DOHH2 (cell line): ENCODE measurements at regions not wholly inside any gene's neighbourhood (a gene's known extent, or its start where the extent isn't known, plus 50 kb on each side); places are given as distances from the start of the nearest gene placed in this dataset.

Experiments
- H3F3A ChIP-seq: fragments of 200-600 bp; sonication (generic), shearing (Covaris generic); 2 replicates; pipeline ENCODE4 v1.6.0; 2016; ENCODE audit warnings: antibody characterized with exemption, mild to moderate bottlenecking; ENCODE audit not compliant: control insufficient read depth, insufficient read depth
- H3K27ac ChIP-seq: fragments of 200-600 bp; sonication (generic); 2 replicates; pipeline ENCODE4 v1.5.1; 2014; ENCODE audit warnings: low read depth, mild to moderate bottlenecking, low read length, moderate library complexity
- H3K27me3 ChIP-seq: fragments of 200-600 bp; sonication (generic); 2 replicates; pipeline ENCODE4 v1.6.1; 2014; ENCODE audit warnings: mild to moderate bottlenecking, low read length, mixed read lengths; ENCODE audit not compliant: control insufficient read depth
- H3K36me3 ChIP-seq: fragments of 200-600 bp; sonication (generic); 2 replicates; pipeline ENCODE4 v1.6.1; 2014; ENCODE audit warnings: mild to moderate bottlenecking, low read length, moderate library complexity, mixed read lengths; ENCODE audit not compliant: control insufficient read depth
- H3K4me1 ChIP-seq: fragments of 200-600 bp; sonication (generic); 2 replicates; pipeline ENCODE4 v1.6.1; 2014; ENCODE audit warnings: mild to moderate bottlenecking, low read length, mixed read lengths; ENCODE audit not compliant: control insufficient read depth
- H3K4me2 ChIP-seq: fragments of 200-600 bp; sonication (generic); 2 replicates; pipeline ENCODE4 v1.6.0; 2014; ENCODE audit warnings: mild to moderate bottlenecking, low read length, moderate library complexity
- H3K4me3 ChIP-seq: fragments of 200-600 bp; sonication (generic); 2 replicates; pipeline ENCODE4 v1.5.1; 2014; ENCODE audit warnings: mild to moderate bottlenecking, low read length, mixed read lengths
- H3K79me2 ChIP-seq: fragments of 200-600 bp; sonication (generic); 2 replicates; pipeline ENCODE4 v1.6.1; 2014; ENCODE audit warnings: mild to moderate bottlenecking, low read length, mixed read lengths; ENCODE audit not compliant: control insufficient read depth
- H3K9me2 ChIP-seq: fragments of 200-600 bp; sonication (generic); replicated peaks from 2 replicates; pipeline ENCODE4 v1.6.1; 2014; ENCODE audit warnings: mild to moderate bottlenecking, low read length, mixed read lengths; ENCODE audit not compliant: control insufficient read depth
- H3K9me3 ChIP-seq: fragments of 200-600 bp; sonication (generic); 2 replicates; pipeline ENCODE4 v1.6.1; 2014; ENCODE audit warnings: antibody characterized with exemption, low read length, mixed read lengths; ENCODE audit not compliant: control insufficient read depth, insufficient read depth
- H4K20me1 ChIP-seq: fragments of 200-600 bp; sonication (generic); 2 replicates; pipeline ENCODE4 v1.6.0; 2014; ENCODE audit warnings: low read depth, mild to moderate bottlenecking, antibody characterized with exemption, low read length, moderate library complexity; ENCODE audit not compliant: control insufficient read depth, insufficient read depth
- EZH2phosphoT487 ChIP-seq: fragments of 200-600 bp; sonication (generic); IDR thresholded peaks from 2 replicates; pipeline ENCODE4 v1.6.1; 2017; ENCODE audit warnings: borderline replicate concordance, mild to moderate bottlenecking, antibody characterized with exemption, low read length, moderate library complexity, mixed read lengths
- TF ChIP-seq, protein P1 (sequence below): fragments of 200-600 bp; sonication (generic); IDR thresholded peaks from one replicate; pipeline ENCODE4 v1.5.1; 2014; ENCODE audit warnings: antibody characterized with exemption, mild to moderate bottlenecking, low read depth, low read length; ENCODE audit not compliant: poor library complexity, severe bottlenecking

DNA sequence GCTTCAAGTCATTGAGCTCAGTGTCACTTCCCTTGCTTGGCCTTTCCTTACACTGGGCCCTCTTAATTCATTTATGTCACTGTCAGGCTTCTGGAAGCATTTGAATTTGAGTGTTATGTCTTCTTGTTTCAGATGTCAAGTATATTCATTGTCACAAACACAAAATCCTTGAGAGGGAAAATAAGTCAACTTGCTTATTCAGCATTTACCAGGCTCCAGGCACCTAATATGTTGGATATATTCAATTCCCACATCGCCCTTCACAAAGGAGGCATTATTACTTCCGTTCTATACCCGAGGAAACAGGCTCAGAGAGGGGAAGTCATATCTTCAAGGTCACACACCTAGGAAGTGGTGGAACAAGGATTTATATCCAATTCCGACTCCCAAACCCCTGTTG, 121.1 kb upstream of the SMIM23 start:
- Histone ChIP-seq H3K36me3 (no peaks in the 10 kb centered on the region), H3K27me3 (no peaks in the 10 kb centered on the region; the same call in 1 of the 2 replicates), H3K4me1 (no peaks in the 10 kb centered on the region), H3K79me2 (no peaks in the 10 kb centered on the region), H3K9me2 (no peaks in the 10 kb centered on the region), H4K20me1 (no peaks in the 10 kb centered on the region), H3F3A (no peaks in the 10 kb centered on the region), H3K9me3 (no peaks in the 10 kb centered on the region), H3K4me3 (no peak overlapping the region), H3K27ac (no peak overlapping the region), H3K4me2 (no peak overlapping the region)
- TF ChIP-seq, protein P1, sequence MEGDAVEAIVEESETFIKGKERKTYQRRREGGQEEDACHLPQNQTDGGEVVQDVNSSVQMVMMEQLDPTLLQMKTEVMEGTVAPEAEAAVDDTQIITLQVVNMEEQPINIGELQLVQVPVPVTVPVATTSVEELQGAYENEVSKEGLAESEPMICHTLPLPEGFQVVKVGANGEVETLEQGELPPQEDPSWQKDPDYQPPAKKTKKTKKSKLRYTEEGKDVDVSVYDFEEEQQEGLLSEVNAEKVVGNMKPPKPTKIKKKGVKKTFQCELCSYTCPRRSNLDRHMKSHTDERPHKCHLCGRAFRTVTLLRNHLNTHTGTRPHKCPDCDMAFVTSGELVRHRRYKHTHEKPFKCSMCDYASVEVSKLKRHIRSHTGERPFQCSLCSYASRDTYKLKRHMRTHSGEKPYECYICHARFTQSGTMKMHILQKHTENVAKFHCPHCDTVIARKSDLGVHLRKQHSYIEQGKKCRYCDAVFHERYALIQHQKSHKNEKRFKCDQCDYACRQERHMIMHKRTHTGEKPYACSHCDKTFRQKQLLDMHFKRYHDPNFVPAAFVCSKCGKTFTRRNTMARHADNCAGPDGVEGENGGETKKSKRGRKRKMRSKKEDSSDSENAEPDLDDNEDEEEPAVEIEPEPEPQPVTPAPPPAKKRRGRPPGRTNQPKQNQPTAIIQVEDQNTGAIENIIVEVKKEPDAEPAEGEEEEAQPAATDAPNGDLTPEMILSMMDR: no peak
- no peak for TF ChIP-seq EZH2phosphoT487

DNA sequence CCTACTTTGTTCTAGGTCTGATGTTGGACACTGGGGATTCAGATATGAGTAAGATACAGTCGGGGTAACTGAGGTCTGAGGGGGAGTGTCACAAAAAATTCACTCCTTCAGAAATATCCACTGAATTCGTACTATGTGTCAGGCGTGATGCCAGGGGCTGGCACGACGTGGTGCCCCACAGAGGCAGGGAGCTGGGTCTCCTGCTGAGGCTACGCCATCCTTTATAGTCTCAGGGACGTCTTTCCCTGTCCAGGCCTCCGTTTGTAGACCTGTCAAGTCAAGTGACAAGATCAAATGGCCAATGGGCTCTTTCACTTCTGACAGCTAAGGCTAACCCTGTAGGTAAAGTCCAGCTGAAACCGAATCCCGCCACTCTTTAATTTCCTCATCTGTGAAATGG, 118.8 kb upstream of the SMIM23 start:
- Histone ChIP-seq H3K27ac (no peak overlapping the region), H3K4me1 (no peaks in the 10 kb centered on the region), H4K20me1 (no peaks in the 10 kb centered on the region), H3K4me2 (no peak overlapping the region), H3K27me3 (peaks cover 3% of the 10 kb centered on the region; the same call in 1 of the 2 replicates), H3F3A (no peaks in the 10 kb centered on the region), H3K79me2 (no peaks in the 10 kb centered on the region), H3K9me2 (no peaks in the 10 kb centered on the region), H3K9me3 (no peaks in the 10 kb centered on the region), H3K4me3 (no peak overlapping the region), H3K36me3 (no peaks in the 10 kb centered on the region)
- TF ChIP-seq EZH2phosphoT487: no peak
- TF ChIP-seq, protein P1: no peak

DNA sequence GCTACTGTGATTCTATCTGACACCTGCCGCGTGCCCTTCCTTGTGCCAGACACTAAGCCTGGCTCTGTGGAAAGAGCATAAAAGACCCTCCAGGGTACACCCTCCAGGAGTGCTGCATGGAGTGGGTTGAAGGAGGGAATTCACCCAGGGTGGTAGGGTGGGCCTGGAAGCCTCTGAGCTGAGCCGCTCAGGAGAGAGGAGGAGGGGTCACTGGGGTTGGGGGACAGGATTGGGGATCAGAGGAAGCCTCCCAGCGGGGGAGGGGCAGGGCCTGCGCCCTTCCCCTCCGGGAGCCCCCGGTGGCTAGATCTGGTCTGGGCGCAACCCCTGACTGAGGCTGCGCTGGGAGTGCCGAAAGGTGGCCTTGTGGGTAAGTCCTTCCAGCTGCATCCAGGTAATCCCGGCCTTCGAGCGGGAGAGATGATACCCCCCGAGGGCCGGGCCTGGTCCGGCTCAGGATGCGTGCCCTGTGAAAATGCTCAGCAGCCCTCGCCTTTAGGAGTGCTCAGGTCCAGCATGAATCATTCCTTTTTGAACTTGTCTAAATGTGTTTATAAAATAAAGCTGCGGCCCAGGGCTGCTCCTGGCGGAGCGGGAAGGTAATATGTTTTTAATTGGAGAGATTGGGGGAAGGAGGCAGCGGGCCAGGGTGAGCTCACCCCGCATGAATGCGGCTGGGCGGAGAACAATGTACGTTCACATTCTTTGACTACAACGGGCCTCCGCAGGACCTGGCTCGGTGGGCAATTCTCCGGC, 118.1 kb upstream of the SMIM23 start:
- Histone ChIP-seq H3F3A (no peaks in the 10 kb centered on the region), H3K4me3 (no peak overlapping the region), H3K4me1 (no peaks in the 10 kb centered on the region), H3K4me2 (no peak overlapping the region), H3K27ac (no peak overlapping the region), H3K36me3 (no peaks in the 10 kb centered on the region), H3K79me2 (no peaks in the 10 kb centered on the region), H4K20me1 (no peaks in the 10 kb centered on the region), H3K27me3 (peaks cover 7% of the 10 kb centered on the region; the same call in 1 of the 2 replicates), H3K9me3 (no peaks in the 10 kb centered on the region), H3K9me2 (no peaks in the 10 kb centered on the region)
- TF ChIP-seq, protein P1: no peak
